VCaP (cell line): ENCODE measurements at regions not wholly inside any gene's neighbourhood (a gene's known extent, or its start where the extent isn't known, plus 50 kb on each side); places are given as distances from the start of the nearest gene placed in this dataset.

Source experiments
- H3K27ac ChIP-seq: fragments of 450-650 bp; 2 replicates; pipeline ENCODE4 v1.5.1; 2017
- CTCF ChIP-seq: fragments of 450-650 bp; conservative IDR thresholded peaks from 2 replicates; pipeline ENCODE4 v1.5.1; 2017; ENCODE audit warnings: mild to moderate bottlenecking, moderate library complexity

GRCh38 chr4:181661090-181661489 is 582.1 kb upstream of the TENM3 start:
- H3K27ac ChIP-seq: no peak overlapping the region
- no peak for TF ChIP-seq CTCF

GRCh38 chr4:181661923-181662322 is 581.3 kb upstream of the TENM3 start:
- no peak for TF ChIP-seq CTCF
- H3K27ac ChIP-seq: no peak overlapping the region

GRCh38 chr4:181662383-181662782 is 580.8 kb upstream of the TENM3 start:
- no peak for TF ChIP-seq CTCF
- no peak overlapping the region for H3K27ac ChIP-seq

GRCh38 chr4:181670506-181670905 is 572.7 kb upstream of the TENM3 start:
- H3K27ac ChIP-seq: no peak overlapping the region
- TF ChIP-seq CTCF: no peak

GRCh38 chr4:181671672-181672071 is 571.5 kb upstream of the TENM3 start:
- TF ChIP-seq CTCF: no peak
- no peak overlapping the region for H3K27ac ChIP-seq

GRCh38 chr4:181672751-181673150 is 570.5 kb upstream of the TENM3 start:
- no peak for TF ChIP-seq CTCF

GRCh38 chr4:181674315-181674875 is 568.8 kb upstream of the TENM3 start:
- no peak overlapping the region for H3K27ac ChIP-seq
- TF ChIP-seq CTCF: no peak

More at GRCh38 chr4:181672751-181673150, 570.5 kb upstream of the TENM3 start:
- no peak overlapping the region for H3K27ac ChIP-seq
